Left forelimb (tissue), 1 donor: ENCODE measurements at regions not wholly inside any gene's neighbourhood (a gene's known extent, or its start where the extent isn't known, plus 50 kb on each side); places are given as distances from the start of the nearest gene placed in this dataset.
A peak's percentile ranks its signal among the peaks of the same experiment; 100 is the strongest.

Source experiments
- DNase-seq: peaks from one replicate; pipeline ENCODE4 v3.0.0-alpha.2; 2018; ENCODE audit warnings: low spot score

GRCh38 chr1:84090447-84091245, 53.4 kb upstream of the PRKACB start:
- no peak for DNase-seq

DNA sequence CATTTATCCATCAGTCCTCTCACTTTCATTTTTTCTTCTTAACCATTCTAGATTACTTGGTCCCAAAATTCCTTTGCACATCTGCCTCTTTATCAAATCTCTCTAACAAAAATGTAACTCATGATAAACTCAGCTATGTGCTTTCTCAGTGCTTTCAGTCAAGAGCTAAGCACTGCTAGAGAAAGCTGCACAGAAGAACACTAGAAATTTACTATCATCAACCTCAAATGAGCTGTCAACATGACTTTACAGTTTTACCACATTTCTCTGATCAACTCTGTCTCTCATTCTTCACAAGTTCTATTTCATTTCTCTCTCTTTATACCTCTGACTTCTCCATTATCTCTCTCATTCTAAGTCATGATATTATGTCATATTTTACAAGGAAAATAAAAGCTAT, 54.2 kb upstream of the PRKACB start:
- no peak for DNase-seq

DNA sequence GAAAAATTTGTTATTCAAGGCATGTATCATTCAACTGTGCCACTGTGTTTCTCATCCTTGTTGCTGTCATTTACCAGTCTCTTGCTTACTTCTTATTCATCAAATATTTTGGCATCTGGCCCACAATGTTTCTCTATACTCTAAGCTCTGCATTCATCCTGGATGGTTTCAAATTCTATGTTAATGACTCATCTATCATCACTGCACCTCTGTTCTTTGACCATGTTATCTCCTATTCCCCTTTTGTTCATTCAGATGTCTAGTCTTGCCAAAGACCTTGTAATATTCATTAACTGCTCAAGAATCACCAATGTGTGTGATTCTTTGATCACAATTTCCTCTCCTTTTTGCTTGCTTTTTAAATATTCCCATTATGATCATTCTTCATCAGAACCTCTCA, 54.6 kb upstream of the PRKACB start:
- DNase-seq: no peak

DNA sequence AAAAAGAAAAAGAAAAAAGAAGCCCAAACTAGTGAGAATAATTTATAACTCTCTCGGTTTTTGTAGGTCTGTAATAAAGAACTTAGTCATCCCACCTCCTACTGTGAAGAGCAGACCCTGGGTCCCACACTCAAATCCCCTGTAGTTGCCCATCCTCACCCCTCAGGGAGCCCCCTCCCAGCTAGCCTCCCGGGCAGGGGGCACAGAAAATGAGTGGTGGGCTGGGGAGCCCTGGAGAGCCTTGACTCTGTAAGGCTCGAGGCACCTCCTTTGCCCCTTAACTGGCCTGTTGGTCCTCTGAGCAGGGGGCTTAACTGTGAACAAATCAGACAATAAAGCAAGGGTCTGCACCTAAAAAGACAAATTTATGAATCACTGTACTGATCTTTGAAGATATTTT, 57.5 kb upstream of the PRKACB start:
- DNase-seq: no peak

DNA sequence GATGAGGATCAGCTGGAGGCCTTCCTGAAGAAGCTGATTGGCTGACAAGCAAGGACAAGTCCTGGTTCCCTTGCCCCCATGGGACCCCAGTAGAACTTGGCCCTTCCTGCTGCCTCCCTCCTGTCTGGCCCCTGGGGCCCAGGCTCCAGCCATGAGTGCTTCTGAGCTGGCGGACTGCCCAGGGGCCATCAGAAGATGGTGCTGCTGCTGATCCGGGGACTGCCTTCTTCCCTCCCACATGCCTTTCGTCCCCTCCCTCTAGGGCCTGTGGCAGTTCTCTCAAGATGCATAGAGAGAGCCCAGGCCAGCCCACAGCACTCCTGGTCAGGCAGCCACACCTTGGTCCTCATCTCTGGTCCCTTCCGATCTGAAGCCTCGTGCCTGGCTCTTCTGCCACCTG, 57.9 kb upstream of the PRKACB start:
- DNase-seq: no peak

- DNase-seq: no peak
Measured at GRCh38 chr1:84083307-84083706, 60.8 kb upstream of the PRKACB start.

DNA sequence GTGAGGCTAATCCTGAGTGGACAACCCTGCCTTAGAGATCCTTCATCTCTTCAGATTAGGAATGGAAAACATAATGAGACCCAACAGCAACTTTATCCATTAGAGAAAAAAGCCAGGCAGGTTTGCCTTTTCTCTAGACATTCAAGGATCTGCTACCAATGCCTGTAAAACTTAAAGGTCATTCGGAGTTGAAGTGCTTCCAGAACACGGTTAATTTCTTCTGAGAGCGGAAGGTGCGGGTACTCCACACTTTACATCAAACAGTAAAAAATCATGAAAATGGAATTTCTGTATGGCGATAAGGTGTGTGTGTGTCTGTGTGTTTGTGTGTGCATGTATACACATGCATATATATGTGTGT, 65.2 kb upstream of the PRKACB start:
- DNase-seq: no peak

GRCh38 chr1:84078108-84078841, 65.8 kb upstream of the PRKACB start:
- peak; percentile 78 for DNase-seq

- DNase-seq: peak; percentile 93
Measured at GRCh38 chr1:84077476-84078107, 66.5 kb upstream of the PRKACB start.

DNA sequence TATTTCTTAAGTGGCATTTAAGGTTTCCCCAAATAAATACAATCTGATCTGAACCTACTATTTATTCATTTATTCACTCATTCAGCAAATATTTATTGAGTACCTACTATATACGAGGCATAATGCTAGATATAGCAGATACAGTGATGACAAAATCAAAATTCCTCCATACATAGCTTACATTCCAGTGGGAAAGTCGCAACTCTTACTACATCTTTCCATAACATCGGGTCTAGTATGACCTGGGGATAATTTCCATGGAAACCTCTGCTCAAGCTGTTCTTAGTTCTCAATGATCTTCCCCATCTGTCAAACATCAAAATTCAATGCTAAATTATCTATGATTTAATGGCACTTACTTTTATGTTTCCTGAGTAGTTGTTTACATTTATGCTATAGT, 70.8 kb upstream of the PRKACB start:
- DNase-seq: no peak

DNA sequence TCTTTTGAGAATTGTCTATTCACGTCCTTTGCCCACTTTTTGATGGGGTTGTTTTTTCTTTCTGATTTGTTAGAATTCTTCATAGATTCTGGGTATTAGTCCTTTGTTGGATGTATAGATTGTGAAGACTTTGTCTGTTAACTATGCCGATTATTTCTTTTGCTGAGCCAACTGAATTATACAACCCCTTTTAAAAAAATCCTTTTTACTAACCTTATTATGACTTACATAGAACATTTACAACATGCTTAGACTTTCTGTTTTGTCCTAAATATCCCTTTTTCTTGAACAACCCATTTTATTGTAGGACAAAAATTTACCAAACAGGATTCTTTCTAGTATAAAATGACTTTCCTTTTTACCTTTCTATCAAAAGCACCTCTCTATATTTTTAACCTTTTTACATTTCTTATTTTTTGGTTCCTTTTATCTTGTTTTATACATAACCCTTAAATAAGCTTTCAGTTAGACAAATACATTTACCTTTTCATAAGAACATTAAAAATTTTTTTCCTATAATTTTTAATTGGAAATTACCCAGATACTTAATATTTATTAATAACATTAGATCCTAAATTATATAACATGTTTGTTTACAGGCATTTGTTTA, 70.4 kb upstream of the TTLL7 start:
- DNase-seq: no peak

GRCh38 chr1:84062496-84062895, 63.6 kb upstream of the TTLL7 start:
- DNase-seq: no peak

GRCh38 chr1:84061336-84061735, 62.4 kb upstream of the TTLL7 start:
- DNase-seq: no peak

- no peak for DNase-seq
Measured at GRCh38 chr1:84060781-84061180, 61.8 kb upstream of the TTLL7 start.

DNA sequence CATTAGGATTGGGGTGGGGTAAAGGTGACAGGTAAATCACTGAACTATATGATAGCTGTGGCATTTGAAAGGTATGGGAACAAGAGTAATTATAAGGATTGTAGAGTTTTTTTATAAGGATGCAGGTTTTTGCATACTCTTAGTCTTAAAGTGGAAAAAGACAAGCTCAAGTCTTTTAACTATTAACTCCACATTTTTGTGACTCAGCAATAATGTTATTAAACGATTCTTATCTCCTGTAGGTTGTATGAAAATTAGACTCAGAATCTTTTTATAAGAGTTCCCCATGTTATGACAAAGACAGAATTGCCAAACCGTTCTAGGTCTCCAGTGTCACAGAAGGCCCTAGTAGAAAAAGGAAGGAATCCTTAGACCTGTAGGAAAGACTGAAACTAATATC, 49.9 kb upstream of the TTLL7 start:
- DNase-seq: no peak
